NCI-H2171 treated with DMSO at 0.1 percent for 48 hours (cell line): ENCODE measurements at regions not wholly inside any gene's neighbourhood (a gene's known extent, or its start where the extent isn't known, plus 50 kb on each side); places are given as distances from the start of the nearest gene placed in this dataset.
"Not testable (repeated sequence)": the region's sequence is repeated elsewhere in the genome, so short reads cannot be mapped to it uniquely, and the experiment has no call there.

ENCODE experiments used
- DNase-seq: peaks from one replicate; lab custom pipeline; 2025; lab: John Stamatoyannopoulos, UW

DNA sequence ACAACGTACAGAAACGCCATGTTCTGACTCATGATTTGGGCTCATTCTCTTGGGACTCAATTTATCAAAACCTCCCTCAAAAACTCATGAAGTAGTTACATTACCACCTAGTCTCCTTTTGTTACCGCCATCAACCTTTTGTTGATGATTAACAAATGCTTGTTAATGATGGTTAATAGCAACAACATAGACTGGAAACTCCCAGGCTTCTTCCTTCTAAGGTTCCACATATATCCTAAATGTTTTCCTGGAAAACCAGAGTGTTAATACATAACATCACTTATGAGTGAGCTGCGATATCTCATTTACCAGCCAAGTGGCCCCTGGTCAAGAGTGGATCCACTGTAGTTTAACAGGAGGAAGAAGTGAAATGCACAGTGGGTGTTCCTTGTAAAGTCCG is 176.3 kb downstream of the ERMARD start:
- DNase-seq = no peak

DNA sequence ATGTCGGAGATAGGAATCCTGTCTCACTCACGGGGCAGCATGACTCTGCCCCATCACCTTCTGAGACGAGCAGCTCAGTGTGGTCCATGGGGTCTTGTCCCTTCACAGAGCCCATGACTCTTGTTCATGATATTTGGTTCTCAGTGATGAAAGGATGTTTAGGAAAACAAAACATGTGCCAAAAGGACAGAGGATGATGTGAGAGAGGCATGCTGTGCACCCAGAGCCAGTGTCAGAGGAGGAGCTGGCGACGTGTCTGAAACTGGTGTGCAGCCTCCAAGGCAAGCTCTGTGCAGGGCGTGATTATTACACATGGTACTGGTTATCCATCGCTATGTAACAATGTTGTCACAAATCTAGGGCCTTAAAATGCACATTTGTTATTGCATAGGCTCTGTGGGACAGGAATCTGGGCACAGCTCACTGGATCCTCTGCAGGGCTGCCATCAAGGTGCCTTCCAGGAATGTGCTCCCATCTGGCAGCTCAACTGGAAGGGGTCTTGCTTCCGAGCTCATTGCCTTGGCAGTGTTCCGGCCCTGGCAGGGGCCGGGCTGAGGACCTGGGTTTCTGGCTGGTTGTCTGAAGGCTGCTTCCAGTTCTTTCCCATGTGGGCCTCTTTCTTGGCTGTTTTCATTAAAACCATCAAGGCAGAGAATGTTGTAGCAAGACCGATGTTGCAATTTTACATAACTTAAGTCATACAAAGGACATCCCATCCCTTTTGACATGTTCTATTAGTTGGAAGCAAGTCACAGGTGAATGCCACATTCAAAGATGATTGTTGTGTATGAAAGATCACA is 175.4 kb downstream of the ERMARD start:
- DNase-seq = no peak

DNA sequence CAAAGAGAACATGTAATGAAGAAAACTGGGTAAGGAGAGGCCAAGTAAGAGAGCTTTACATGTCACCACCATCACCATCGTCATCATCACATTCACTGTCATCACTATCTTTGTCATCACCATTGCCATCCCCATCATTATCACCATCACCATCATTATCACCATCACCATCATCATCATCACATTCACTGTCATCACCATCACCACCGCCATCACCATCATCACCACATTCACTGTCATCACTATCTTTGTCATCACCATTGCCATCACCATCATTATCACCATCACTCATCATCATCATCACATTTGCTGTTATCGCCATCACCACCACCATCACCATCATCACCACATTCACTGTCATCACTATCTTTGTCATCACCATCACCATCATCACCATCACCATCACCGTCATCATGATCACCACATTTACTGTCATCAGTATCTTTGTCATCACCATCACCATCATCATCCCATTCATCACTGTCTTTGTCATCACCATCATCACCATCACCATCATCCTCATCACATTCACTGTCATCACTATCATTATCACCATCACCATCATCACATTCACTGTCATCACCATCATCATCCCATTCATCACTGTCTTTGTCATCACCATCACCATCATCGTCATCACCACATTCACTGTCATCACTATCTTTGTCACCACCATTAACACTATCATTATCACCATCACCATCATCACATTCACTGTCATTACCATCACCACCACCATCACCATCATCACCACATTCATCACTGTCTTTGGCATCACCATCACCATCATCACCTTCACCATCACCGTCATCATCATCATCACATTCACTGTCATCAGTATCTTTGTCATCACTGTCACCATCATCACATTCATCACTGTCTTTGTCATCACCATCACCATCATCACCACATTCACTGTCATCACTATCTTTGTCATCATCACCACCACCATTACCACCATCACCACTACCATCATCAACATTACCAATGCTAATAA is 172.3 kb downstream of the ERMARD start:
- DNase-seq = no peak

DNA sequence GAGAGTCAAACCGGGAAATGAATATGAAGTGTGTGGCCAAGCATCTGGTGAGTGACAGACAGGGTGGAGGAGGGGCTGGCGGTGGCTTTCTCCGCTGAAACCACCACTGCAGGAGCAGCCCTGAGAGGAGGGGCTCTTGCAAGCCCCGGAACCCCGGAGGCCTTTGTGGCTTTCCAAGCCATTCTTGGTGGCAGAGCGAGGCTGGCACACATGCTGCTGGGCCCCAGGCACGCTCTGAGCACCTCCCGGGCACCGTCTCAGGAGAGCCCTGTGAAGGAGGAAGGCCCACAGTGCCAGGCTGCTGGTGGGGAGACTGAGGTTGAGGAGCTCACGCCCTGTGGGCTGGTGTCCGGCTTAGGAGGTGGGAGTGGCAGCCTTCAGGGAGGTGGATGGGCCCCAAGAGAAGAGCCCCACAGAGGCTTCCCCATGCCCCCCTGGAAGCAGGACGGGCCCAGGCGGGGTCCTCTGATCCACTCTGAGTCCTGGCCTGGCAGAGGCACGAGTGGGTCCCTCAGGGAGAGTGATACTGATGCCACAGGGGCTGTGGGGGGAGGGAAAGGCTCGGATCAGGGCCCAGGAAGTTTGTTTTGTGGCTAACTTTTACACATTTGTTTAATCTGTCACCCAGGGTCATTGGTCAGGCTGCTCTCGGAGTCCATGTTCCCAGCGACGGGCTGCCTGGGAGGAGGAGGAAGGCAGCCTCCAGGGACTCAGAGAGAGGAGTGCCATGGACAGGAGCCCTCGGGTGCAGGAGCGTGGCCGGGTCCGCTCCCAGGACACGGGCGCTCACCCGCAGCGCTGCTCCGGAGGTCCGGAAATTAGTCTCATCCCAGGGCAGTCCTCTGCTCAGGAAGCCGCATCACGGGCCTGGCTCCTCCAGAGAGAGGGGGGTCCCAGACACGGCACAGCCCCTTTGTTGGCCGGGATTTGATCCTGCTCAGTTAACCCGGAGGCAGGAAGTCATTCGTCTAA is 170.7 kb downstream of the ERMARD start:
- DNase-seq = no peak

DNA sequence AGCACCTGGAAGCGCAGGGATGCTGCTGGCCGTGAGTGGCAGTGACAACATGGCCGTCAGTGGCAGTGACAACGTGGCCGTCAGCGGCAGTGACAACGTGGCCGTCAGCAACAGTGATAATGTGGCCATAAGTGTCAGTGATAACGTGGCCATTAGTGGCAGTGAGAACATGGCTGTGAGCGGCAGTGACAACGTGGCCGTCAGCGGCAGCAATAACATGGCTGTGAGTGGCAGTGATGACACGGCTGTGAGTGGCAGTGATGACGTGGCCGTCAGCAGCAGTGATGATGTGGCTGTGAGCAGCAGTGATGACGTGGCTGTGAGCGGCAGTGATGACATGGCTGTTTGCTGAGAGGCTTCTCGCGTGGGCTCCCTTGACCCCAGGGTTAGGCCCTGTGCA is 169.8 kb downstream of the ERMARD start:
- DNase-seq = no peak

DNA sequence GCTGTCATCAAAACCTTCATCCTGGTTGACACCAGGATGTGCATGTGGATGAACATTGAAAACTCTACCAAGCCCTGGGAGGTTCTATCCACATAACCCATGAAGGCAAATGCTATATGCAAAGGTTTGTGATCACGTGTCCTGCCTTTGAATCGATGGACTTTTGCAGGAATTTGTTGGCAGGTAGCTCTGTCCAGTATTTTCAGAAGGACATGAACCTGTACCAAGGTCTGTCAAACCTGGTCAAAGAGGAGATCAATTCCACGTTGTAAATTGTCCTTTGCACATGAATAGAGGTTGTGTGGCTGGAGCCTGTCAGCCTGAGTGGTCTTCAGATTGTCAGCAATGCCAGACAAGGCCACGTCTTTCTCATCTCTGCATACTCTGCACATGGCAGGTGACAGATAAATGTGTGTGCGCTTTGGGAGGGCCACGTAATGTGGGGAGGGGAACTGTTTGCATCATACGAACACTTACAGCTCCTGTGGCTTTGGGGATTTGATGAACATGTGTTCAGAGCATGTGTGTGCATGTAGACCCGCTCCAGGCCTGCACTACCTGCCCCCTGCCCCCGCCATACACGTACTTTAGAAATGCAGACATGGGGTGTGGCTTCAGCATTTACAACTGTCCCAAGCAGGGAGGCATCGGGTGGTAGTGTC is 169.1 kb downstream of the ERMARD start:
- DNase-seq = no peak

DNA sequence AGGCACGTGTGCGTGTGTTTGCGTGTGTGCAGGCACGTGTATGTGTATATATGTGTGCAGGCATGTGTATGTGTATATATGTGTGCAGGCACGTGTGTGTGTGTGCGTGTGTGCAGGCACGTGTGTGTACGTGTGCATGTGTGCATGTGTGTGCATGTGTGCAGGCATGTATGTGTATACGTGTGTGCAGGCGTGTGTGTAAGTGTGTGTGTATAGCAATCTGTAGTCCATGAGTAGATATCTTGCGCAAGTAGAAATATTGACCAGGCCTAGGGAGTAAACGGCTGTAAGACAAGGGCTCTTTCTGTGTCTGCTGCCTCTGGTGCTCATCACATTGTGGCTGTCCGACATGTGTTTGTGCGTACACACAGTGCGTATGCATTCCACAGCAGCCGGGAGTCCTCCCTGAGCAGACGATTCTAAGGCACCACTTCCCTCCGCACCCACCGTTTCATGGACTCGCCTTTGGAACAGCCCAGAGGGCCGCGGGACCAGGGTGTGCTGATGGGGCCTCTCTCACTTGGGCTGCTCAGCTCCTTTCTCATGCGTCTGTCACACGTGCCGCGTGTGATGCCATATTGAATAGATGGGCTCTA is 167.6 kb downstream of the ERMARD start:
- DNase-seq = no peak

DNA sequence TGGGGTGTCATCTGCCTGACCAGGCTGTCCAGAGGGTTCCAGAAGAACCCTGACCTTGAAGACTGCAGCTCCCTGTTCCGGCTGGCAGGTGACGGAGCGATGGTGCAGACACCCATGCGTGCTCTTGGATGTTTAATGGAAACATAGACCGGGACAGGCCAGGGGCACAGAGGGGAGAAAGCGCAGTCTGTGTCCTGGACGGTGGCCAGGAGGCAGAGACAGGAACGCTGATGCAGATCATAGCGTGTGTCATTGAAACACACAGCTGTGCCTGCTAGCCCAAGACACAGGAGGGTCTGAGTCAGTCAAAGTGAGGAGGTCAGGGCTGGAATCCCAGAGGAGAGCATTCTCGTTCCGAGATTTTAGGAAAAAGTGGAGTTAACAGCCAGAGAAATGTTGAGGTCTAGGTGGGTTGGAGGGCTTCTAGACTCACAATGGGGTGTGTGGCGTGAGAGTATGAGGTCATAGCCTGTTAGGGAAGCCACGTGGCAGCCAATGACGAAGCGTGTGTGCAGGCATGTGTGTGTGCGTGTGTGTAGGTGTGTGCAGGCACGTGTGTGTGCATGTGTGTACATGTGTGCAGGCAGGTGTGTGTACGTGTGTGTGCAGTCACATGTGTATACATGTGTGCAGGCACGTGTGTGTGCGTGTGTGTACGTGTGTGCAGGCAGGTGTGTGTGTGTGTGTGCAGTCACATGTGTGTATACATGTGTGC is 167.0 kb downstream of the ERMARD start:
- no peak for DNase-seq

DNA sequence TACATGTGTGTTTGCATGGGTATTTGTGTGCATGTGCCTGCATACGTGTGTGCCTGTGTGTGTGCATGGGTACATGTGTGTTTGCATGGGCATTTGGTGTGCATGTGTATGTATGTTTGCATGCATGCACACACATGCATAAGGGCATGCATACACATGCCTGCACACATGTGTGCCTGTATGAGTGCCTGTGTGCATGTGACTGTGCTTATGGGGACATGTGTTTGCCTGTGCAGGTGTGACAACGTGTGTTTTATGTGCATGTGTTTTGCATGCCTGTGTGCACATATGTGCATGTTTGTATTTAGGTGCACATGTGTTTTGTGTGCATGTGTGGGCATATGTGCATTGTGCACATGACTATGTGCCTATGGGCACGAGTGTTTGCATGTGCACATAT is 165.7 kb downstream of the ERMARD start:
- DNase-seq = no peak

DNA sequence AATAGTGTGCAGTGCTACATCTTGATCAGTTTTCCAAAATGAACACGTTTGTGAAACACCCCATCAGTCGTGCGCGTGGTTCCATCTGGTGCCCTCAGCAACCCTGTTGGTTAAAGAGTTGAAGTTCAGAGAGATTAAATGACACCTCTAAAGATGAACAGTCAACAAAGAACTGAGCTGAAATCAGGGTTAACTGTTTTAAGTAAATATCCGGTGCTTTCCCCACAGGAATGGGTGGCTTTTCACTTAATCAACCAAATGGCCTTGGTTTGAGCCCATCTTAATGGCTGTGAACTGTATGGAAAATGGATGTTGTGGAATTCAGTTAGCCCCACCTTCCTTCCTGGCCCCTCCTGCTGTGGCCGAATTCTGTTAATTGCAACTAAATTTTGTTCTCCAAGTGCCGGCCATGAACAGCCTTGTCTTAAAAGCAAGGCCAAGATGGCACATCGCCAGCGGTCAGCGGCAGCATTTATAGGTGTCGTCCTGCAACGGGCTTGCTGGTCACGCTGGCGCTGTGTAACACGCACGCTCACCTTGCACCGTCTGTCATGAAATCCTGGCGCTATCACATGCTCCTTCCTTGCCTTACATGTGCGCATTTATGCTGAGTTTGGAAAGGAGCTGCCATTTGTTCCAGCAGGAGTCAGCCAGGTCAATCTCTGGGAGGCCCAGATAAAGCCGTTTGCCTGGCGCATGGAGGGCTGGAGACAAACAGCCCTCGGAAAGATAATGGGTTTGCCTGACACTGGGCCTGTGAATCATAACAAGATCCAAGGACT is 164.5 kb downstream of the ERMARD start:
- DNase-seq = no peak

DNA sequence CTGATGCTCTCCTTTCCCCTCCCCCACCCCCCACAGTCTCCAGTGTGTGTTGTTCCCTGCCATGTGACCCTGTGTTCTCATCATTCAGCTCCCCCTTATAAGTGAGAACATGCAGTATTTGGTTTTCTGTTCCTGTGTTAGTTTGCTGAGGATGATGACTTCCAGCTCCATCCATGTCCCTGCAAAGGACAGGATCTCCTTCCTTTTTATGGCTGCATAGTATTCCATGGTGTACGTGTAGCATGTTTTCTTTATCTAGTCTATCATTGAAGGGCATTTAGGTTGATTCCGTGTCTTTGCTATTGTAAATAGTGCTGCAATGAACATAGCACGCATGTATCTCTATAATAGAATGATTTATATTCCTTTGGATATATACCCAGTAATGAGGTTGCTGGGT is 162.3 kb downstream of the ERMARD start:
- DNase-seq = not testable (repeated sequence)

DNA sequence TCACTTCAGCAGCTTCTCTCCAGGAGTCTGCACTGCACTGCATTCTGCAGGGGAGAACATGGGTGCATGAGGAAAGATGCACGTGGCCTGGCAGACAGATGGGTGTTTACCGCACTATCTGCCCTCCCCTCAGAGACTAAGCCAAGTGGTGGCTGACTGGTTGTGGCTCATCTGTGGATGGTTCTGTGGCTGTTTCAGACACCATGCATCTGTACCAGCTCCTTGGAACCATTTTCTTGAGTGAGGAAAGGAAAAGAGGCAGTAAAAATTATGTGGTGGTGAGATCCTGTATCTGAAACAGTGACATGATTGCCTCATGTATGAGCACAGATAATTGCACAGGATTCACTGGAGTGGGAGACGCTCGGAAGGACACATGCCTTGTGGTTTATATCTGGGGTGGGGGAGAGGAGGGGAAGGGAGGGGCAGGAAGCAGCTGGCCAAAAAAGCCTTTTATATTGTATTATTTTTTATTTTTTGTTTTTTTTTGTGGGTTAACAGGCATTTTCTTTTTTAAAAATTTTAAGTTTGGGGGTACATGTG is 161.7 kb downstream of the ERMARD start:
- DNase-seq = no peak

DNA sequence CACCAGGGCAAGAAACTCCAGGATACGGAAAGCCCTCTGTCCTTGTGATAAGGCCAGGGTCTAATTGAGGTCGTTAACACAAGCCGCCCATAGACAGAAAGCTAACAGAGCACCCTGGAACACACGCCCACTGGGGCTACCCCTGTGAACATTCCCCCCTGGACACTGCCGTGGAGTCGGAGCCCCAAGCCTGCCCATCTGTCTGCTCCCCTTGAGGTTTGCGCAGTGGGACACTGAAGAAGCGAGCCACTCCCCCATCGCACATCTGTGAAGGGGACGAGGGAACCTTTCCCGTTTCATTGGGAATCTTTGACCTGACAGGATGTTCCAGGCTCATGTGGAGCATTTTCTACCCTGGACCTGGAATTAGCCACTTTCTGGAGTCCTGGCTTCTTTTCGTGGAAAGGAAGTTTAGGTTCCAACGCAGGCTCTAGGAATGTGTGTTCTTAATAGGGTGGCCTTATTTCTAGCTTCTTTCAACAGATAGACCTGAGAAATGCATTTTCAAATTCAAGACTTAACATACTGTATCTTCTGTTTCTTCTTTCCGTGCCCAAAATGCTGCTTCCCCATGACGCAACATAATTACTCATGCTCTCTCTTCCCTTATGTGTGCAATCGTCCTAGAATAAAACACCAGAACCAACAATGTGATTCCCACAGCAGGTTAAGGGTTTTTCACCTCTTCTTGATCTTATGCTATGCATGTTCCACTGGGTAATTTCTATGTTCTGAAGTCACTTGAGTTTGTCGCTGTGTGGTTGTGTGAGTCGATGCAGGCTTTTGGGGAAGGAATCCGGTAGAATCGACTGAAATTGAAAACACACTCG is 161.1 kb downstream of the ERMARD start:
- no peak for DNase-seq

DNA sequence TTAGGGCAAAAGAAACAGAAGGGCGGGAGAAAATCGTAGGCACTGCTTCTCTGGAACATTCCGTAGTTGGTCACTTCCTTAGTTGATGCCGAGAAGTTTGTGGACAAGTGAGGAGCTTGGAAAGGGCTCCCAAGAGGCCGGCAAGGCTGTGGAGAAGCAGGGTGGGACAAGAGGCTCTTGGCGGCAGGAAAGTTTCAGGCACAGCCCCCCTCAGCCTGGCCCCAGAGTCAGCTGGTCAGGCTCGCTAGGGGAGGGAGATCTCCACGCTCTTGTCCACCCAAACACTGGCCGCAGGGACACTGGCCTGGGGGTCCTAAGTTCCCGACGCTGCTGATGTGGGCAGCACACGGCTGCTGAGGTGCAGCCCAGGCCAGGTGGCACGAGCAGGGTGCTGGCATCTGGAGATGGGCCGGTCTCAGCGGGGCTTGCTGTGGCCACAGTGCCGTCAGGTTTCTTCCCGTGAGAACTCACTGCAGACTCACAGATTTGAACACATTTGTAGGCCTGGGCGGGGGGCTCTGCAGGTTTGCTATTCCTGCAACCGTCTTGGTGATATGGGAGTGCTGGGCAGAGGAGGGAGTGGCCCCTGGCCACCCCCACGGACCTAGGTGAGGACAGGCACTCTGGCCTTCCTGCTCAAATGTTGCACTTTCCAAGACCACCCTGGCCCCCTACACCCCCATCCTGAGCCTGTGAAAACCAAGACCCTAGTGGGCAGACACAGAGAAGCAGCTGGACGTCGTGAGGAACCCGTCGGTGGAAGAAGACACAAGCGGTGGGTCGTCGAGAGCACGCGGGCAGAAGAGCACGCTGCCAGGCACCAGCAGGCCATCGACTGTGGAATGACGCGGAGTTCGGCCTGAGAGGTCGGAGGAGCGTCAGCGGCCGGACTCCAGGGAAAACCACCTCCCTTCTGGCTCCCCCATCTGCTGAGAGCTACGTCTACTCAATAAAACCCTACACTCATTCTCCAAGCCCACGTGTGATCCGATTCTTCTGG is 160.1 kb downstream of the ERMARD start:
- DNase-seq = no peak

DNA sequence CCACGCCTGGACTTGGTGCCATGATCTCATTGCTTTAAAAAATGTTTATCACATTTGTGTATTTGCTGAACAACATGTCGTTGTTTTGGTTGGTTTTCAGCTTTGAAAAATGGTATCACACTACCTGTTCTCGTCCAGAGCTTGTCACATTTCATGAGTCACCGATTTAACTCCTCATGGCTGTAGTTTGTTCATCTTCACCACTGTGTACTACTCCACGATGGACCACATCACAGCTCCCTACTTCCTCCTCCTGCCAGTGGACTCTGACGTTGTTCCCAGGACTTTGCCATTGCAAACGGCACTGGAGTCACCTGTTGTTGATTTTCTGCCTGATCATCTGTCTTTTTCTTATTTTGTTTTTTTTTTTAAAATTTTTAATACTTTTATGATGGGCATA is 157.7 kb downstream of the ERMARD start:
- no peak for DNase-seq

DNA sequence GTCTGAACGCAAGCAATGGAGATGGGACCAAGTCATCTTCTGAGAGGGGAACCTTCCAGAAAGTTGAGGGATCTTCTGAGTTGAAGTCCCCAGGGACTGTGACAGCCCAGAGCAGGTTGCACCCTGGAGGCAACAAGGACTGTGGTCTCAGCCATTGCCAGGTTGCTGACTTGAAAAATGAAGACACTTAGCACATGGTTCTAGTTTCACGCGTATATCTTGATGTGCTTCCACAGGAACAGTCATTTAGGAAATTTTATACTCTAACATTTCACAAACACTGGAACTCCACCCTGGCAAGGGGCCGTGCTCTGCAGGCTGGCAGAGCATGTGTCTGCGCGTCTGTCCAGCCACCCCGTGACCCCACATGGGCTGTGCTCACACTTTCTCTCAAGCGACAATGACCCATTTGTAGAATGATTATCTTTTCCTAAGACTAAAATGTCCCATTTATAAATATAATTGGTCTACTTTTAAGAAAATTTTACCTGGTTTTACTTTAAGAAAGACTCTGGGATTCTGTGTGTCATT is 157.0 kb downstream of the ERMARD start:
- no peak for DNase-seq
